GM12874 (cell line): ENCODE measurements at regions not wholly inside any gene's neighbourhood (a gene's known extent, or its start where the extent isn't known, plus 50 kb on each side); places are given as distances from the start of the nearest gene placed in this dataset.

Source experiments
- CTCF ChIP-seq: IDR thresholded peaks from 2 replicates; pipeline ENCODE4 v1.5.1; 2011; ENCODE audit warnings: low read depth, mild to moderate bottlenecking, control low read depth, low read length, moderate library complexity; ENCODE audit not compliant: insufficient read depth

- TF ChIP-seq CTCF: no peak
These were observed 190.9 kb upstream of the PITRM1 start for GRCh38 chr10:3363311-3364045.

GRCh38 chr10:3362394-3362793, 189.8 kb upstream of the PITRM1 start:
- no peak for TF ChIP-seq CTCF

GRCh38 chr10:3361640-3362039, 189.1 kb upstream of the PITRM1 start:
- TF ChIP-seq CTCF: no peak

GRCh38 chr10:3357737-3358136, 185.2 kb upstream of the PITRM1 start:
- no peak for TF ChIP-seq CTCF

GRCh38 chr10:3355536-3355935, 183.0 kb upstream of the PITRM1 start:
- TF ChIP-seq CTCF: no peak

GRCh38 chr10:3354174-3354900, 181.8 kb upstream of the PITRM1 start:
- TF ChIP-seq CTCF: no peak

GRCh38 chr10:3353235-3353634, 180.7 kb upstream of the PITRM1 start:
- no peak for TF ChIP-seq CTCF
